ENCODE measurements at regions not wholly inside any gene's neighbourhood (a gene's known extent, or its start where the extent isn't known, plus 50 kb on each side); places are given as distances from the start of the nearest gene placed in this dataset.

DNA sequence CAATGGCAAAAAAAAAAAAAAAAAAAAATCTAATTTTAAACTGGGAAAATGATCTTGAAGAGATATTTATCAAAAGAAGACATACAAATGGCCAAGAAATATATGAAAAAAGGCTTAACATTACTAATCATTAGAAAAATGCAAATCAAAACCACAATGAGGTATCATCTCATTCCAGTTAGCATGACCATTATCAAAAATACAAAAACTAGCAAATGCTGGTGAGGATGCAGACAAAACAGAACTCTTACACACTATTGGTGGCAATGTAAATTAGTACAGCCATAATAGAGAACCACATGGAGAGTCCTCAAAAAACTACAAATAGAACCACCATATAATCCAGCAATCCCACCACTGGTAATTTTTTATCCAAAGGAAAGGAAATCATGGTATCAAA is 489.6 kb downstream of the TNS3 start (continued):
- TF ChIP-seq, protein P1, sequence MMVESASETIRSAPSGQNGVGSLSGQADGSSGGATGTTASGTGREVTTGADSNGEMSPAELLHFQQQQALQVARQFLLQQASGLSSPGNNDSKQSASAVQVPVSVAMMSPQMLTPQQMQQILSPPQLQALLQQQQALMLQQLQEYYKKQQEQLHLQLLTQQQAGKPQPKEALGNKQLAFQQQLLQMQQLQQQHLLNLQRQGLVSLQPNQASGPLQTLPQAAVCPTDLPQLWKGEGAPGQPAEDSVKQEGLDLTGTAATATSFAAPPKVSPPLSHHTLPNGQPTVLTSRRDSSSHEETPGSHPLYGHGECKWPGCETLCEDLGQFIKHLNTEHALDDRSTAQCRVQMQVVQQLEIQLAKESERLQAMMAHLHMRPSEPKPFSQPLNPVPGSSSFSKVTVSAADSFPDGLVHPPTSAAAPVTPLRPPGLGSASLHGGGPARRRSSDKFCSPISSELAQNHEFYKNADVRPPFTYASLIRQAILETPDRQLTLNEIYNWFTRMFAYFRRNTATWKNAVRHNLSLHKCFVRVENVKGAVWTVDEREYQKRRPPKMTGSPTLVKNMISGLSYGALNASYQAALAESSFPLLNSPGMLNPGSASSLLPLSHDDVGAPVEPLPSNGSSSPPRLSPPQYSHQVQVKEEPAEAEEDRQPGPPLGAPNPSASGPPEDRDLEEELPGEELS (CRISPR knock-in tag; IDR thresholded peaks at IDR 0.05) = no peak
- TF ChIP-seq PRRX2 (CRISPR knock-in tag; IDR thresholded peaks at IDR 0.05) (no peak), ZNF138 (CRISPR knock-in tag; conservative IDR thresholded peaks at IDR 0.05) (no peak), SMAD3 (CRISPR knock-in tag; IDR thresholded peaks at IDR 0.05; ENCODE audit: borderline replicate concordance) (no peak), ZNF396 (CRISPR knock-in tag; IDR thresholded peaks at IDR 0.05; ENCODE audit: borderline replicate concordance) (no peak)
- TF ChIP-seq, protein P2, sequence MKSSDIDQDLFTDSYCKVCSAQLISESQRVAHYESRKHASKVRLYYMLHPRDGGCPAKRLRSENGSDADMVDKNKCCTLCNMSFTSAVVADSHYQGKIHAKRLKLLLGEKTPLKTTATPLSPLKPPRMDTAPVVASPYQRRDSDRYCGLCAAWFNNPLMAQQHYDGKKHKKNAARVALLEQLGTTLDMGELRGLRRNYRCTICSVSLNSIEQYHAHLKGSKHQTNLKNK (CRISPR knock-in tag; IDR thresholded peaks at IDR 0.05) = no peak
- TF ChIP-seq, protein P3, sequence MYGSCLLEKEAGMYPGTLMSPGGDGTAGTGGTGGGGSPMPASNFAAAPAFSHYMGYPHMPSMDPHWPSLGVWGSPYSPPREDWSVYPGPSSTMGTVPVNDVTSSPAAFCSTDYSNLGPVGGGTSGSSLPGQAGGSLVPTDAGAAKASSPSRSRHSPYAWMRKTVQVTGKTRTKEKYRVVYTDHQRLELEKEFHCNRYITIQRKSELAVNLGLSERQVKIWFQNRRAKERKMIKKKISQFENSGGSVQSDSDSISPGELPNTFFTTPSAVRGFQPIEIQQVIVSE (CRISPR knock-in tag; IDR thresholded peaks at IDR 0.05; ENCODE audit: borderline replicate concordance) = no peak
- TF ChIP-seq, protein P4, sequence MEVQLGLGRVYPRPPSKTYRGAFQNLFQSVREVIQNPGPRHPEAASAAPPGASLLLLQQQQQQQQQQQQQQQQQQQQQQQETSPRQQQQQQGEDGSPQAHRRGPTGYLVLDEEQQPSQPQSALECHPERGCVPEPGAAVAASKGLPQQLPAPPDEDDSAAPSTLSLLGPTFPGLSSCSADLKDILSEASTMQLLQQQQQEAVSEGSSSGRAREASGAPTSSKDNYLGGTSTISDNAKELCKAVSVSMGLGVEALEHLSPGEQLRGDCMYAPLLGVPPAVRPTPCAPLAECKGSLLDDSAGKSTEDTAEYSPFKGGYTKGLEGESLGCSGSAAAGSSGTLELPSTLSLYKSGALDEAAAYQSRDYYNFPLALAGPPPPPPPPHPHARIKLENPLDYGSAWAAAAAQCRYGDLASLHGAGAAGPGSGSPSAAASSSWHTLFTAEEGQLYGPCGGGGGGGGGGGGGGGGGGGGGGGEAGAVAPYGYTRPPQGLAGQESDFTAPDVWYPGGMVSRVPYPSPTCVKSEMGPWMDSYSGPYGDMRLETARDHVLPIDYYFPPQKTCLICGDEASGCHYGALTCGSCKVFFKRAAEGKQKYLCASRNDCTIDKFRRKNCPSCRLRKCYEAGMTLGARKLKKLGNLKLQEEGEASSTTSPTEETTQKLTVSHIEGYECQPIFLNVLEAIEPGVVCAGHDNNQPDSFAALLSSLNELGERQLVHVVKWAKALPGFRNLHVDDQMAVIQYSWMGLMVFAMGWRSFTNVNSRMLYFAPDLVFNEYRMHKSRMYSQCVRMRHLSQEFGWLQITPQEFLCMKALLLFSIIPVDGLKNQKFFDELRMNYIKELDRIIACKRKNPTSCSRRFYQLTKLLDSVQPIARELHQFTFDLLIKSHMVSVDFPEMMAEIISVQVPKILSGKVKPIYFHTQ (CRISPR knock-in tag; IDR thresholded peaks at IDR 0.05) = no peak
- TF ChIP-seq, protein P5, sequence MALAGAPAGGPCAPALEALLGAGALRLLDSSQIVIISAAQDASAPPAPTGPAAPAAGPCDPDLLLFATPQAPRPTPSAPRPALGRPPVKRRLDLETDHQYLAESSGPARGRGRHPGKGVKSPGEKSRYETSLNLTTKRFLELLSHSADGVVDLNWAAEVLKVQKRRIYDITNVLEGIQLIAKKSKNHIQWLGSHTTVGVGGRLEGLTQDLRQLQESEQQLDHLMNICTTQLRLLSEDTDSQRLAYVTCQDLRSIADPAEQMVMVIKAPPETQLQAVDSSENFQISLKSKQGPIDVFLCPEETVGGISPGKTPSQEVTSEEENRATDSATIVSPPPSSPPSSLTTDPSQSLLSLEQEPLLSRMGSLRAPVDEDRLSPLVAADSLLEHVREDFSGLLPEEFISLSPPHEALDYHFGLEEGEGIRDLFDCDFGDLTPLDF (CRISPR knock-in tag; IDR thresholded peaks at IDR 0.05) = no peak

DNA sequence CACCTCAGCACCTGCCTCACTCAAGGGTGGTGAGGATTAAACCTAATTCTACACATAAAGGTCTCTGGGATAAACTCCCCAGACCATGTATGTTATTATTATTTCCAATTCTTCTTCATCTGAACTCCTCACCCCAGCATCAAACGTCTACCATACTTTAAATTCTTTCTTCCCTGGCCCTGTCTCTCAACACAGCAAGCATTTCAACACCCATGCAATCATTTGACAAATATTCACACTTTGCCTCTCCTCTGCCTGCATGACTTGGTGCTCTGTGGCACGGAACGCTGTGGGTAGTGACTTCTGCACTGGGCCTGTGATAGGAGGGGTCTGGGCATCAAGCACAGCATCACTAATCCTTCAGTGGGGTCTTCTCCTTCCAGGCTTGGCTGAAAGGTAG is 490.8 kb downstream of the TNS3 start:
- ATAC-seq (no peak), DNase-seq (ENCODE audit: low spot score) (no peak)
- ChIA-PET CTCF (interaction anchor here (3.1 kb wide), 1 partner anchor 10 kb away, joined by 11 read pairs; no protein-coding TSS in a partner anchor), POLR2A (no interaction called here)
- H3K4me1 Mint-ChIP-seq = no peaks in the 10 kb centered on the region
- TF ChIP-seq, protein P6, sequence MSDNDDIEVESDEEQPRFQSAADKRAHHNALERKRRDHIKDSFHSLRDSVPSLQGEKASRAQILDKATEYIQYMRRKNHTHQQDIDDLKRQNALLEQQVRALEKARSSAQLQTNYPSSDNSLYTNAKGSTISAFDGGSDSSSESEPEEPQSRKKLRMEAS (CRISPR knock-in tag; IDR thresholded peaks at IDR 0.05) = no peak
- TF ChIP-seq, protein P7, sequence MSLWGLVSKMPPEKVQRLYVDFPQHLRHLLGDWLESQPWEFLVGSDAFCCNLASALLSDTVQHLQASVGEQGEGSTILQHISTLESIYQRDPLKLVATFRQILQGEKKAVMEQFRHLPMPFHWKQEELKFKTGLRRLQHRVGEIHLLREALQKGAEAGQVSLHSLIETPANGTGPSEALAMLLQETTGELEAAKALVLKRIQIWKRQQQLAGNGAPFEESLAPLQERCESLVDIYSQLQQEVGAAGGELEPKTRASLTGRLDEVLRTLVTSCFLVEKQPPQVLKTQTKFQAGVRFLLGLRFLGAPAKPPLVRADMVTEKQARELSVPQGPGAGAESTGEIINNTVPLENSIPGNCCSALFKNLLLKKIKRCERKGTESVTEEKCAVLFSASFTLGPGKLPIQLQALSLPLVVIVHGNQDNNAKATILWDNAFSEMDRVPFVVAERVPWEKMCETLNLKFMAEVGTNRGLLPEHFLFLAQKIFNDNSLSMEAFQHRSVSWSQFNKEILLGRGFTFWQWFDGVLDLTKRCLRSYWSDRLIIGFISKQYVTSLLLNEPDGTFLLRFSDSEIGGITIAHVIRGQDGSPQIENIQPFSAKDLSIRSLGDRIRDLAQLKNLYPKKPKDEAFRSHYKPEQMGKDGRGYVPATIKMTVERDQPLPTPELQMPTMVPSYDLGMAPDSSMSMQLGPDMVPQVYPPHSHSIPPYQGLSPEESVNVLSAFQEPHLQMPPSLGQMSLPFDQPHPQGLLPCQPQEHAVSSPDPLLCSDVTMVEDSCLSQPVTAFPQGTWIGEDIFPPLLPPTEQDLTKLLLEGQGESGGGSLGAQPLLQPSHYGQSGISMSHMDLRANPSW (CRISPR knock-in tag; conservative IDR thresholded peaks at IDR 0.05; ENCODE audit: low read depth) = no peak
- TF ChIP-seq, protein P8, sequence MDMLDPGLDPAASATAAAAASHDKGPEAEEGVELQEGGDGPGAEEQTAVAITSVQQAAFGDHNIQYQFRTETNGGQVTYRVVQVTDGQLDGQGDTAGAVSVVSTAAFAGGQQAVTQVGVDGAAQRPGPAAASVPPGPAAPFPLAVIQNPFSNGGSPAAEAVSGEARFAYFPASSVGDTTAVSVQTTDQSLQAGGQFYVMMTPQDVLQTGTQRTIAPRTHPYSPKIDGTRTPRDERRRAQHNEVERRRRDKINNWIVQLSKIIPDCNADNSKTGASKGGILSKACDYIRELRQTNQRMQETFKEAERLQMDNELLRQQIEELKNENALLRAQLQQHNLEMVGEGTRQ (CRISPR knock-in tag; IDR thresholded peaks at IDR 0.05) = no peak
- TF ChIP-seq TCF7 (CRISPR knock-in tag; IDR thresholded peaks at IDR 0.05; ENCODE audit: low read depth) (no peak), CBFB (CRISPR knock-in tag; IDR thresholded peaks at IDR 0.05; ENCODE audit: low read depth) (no peak), OVOL2 (CRISPR knock-in tag; IDR thresholded peaks at IDR 0.05; ENCODE audit: borderline replicate concordance) (no peak)
- TF ChIP-seq, protein P4 (CRISPR knock-in tag; IDR thresholded peaks at IDR 0.05) = no peak
- no peaks in the 10 kb centered on the region for H3K36me3 Mint-ChIP-seq
- no peaks in the 10 kb centered on the region for H3K9me3 Mint-ChIP-seq
- H3K27me3 Mint-ChIP-seq (ENCODE audit: low read depth) = peaks cover 11% of the 10 kb centered on the region
- H3K27ac Mint-ChIP-seq = no peak overlapping the region
- no peak overlapping the region for H3K4me3 Mint-ChIP-seq
